ENCODE measurements at regions not wholly inside any gene's neighbourhood (a gene's known extent, or its start where the extent isn't known, plus 50 kb on each side); places are given as distances from the start of the nearest gene placed in this dataset.

DNA sequence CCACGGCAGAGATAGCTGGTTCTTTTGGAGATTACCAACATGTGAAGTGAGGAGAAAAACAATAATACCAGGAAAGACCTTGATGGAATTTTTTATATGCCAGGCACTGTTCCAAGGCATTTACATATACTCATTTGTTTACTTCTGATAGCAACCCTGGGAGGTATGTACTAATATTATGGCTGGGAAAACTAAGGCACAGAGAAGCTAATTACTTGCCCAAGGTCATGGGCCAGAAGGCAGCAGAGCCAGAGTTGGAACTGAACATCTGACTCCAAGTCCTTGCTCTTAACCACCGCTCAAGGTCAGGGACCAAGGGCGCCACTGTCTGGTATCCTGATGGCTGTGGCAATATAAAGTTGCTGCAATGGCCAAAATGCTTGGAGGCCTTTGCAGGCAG lies 97.0 kb upstream of the KCNG1 start:
- TF ChIP-seq, protein P1, sequence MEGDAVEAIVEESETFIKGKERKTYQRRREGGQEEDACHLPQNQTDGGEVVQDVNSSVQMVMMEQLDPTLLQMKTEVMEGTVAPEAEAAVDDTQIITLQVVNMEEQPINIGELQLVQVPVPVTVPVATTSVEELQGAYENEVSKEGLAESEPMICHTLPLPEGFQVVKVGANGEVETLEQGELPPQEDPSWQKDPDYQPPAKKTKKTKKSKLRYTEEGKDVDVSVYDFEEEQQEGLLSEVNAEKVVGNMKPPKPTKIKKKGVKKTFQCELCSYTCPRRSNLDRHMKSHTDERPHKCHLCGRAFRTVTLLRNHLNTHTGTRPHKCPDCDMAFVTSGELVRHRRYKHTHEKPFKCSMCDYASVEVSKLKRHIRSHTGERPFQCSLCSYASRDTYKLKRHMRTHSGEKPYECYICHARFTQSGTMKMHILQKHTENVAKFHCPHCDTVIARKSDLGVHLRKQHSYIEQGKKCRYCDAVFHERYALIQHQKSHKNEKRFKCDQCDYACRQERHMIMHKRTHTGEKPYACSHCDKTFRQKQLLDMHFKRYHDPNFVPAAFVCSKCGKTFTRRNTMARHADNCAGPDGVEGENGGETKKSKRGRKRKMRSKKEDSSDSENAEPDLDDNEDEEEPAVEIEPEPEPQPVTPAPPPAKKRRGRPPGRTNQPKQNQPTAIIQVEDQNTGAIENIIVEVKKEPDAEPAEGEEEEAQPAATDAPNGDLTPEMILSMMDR (optimal IDR thresholded peaks at IDR 0.05 in 1 of 3, IDR thresholded peaks at IDR 0.05 in 1 of 3, conservative IDR thresholded peaks at IDR 0.05 in 1 of 3; ENCODE audit: extremely low read depth in 1 of 3, insufficient read depth in 2 of 3, low read length in 3 of 3), result no peak
- TF ChIP-seq EZH2 (IDR thresholded peaks at IDR 0.05; ENCODE audit: low read length), result no peak
